Posterior cingulate gyrus (tissue), 11 donors: ENCODE measurements at regions not wholly inside any gene's neighbourhood (a gene's known extent, or its start where the extent isn't known, plus 50 kb on each side); places are given as distances from the start of the nearest gene placed in this dataset.
"Not testable (repeated sequence)": the region's sequence is repeated elsewhere in the genome, so short reads cannot be mapped to it uniquely, and the experiment has no call there.

Source experiments
- DNase-seq, 10 donors: peaks; one replicate each; pipeline versions ENCODE4 v3.0.0 to v3.0.0-alpha.2; 2020 to 2021; ENCODE audit warnings: mixed read lengths in 3 of 10
- intact Hi-C: fragments of 100-400 bp; cut with DNase I; formaldehyde crosslinking; loops from one replicate; pipeline ENCODE4 v1.15.1; 2023

DNA sequence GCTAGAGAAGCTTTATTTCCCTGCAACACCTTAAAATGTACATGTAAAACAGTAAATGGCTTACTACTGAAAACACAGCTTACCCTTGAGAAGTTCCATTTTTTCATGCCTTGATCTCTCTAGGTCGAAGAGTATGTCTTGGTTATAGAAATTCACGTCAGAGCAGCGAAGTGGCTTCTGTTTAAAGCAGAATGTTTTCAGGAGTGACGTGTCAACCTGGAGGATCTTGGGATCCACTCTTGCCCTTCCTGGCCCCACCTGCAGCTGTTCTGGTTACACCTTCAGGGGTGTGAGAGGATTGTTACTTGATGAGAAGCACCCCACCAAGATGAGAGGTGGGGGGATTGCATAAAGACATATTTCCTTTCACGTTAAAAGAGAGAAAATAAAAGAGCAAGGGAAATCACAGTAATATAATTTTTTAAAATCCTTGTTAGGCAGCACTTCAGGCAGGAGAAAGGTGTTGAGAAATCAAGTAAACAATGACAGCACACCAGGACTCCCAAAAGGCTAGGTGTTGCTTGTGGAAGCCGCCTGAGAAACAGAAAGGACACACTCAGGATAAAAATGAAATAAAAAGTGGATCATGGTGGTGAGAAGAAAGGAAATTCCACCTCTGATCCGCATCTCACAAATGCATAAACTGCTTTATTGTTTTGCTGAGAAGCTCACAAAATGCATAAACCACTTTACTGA lies 149.7 kb downstream of the UNC5CL start:
- no peak for DNase-seq
- intact Hi-C loops: no loop called here

DNA sequence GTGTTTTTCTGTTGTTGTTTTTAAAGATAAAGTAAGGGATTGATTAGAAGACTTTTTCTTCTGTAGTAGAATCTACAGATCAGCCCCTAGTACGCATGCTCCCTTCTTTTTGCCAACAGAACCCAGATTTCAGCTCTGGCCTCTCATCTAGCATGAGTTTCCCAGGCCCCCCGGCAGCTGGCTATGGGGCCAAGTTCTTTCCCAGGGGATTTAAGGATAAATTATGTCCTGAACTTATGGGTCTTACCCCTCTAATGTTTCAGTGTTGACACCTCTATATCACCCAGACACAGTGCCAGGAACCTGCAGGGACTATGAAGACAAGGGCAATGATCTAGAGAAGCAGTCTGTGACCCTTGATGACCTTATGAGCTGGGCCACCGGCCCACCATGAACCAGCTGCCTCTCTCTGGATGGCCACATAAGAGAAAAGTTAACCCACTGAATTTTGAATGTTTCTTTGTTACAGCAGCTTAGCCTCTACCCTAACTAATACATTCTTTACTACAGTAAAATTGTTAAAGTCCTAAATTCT lies 150.5 kb downstream of the UNC5CL start:
- DNase-seq: no peak
- intact Hi-C loops: no loop called here

DNA sequence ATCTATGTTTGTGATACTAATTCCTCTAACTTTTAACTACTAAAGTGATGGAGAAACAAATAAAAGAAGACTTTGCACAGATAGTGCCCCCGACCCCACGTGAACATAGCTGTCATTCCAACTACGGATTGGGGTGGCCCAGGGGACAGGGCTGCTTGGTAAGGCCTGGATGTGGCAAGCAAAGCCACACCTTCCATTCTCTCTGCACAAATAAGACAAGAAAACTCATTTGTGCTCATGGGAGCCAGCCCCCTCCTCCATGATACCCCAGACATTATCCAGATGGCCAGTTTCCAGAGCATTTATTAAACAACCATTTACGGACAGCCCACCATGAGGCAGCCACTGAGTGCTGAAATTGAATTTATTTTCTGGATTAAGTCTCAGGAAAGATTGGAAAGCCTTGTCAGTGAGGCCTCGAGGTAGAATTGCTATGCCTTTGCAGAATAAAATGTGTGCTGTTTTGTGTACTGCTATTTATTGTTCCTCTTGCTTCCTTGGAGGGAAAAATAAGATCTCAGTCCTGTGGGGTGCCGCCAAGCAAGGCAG lies 151.2 kb downstream of the UNC5CL start:
- intact Hi-C loops: no loop called here
- no peak for DNase-seq

DNA sequence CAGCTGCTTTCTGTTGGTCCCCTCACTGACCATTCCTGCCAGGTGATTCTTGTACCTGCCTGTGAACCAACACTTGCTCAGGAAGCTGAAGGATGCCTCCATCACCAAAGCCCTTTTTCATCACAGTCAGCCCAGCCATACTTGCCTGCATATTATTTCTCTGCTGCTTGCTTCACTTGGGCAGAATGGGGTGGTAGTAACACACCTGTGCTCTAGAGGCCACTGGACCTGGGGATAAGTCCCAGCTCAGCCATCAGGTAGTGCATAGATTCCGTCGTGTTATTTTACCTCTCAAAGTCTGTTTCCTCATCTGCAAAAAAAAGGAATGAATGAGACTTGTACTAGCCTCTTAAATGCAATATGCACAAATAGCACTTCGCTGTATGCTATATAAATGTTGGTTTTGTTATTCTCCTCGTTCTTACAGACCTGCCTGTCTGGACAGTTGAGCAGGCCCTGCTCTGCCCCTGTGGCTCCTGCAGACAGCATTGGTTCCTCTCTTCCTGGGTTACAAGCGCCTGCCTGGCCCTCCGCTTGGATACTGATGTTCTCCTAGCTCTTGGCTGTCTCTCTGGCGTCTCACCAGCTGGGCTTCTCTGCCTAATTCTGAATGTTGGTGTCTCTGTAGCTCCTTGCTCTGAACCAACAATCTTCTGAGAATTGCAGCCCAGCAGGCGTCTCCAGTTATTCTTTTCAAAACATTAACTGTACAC lies 151.8 kb downstream of the UNC5CL start:
- DNase-seq: no peak

DNA sequence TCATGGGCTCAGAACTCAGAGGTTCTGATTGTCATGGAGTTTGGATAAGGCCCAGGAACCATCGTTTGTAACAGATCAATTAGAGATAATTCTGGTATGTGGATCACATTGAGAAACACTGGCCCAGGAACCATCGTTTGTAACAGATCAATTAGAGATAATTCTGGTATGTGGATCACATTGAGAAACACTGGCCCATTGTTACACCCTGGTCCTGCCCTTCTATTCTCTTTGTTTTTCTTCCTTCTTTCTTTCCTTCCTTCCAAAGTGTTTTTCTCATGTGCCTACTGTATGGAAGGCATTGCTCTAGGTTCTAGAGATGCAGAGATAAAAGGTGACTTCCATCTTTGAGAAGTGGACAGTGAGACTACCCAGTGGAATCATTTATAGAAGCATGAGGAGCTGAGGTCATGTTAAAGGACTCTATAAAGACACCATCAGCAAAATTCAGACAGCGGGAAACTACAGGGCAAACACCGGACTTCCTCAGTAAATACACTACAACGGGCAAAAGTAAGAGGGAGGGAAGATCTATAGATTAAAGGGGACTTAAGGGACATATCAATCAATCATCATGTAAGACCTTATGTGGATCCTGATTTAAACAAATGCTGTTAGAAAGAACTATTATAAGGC lies 153.8 kb downstream of the UNC5CL start:
- intact Hi-C loops: no loop called here
- no peak for DNase-seq

More for the DNA sequence above, 151.8 kb downstream of the UNC5CL start:
- intact Hi-C loops: no loop called here

DNA sequence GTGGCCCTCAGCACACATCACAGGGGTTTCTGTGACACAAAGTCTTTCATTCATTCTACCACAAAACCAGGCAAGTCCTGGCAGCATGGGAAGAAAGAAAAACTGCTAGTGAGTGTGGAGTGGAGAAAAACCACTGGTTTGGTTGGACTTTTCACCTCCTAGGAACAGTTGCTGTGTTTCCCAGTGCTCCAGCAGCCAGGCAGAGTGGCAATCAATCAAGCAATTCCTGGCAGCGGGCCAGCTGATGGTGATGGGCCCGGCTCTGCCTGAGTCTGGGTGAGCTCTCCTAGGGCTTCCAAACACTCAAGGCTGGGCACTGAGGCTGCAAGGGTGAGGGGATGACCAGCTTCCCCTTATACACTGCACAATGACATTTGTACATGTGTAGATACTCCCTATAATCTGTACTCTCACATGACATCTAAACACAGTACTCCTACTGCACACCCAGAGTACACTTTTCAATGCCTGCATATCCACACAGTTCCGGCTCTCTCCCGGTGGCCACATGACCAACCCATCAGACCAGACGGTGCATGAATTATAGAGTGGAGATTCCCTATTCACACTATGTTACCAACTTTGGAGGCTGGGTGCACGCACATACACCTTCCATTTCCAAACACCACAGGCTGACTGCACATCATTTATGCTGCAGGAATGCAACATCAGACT lies 156.6 kb downstream of the UNC5CL start:
- DNase-seq: peak in 1 of 10 donors; percentile 81
- intact Hi-C loops: no loop called here

DNA sequence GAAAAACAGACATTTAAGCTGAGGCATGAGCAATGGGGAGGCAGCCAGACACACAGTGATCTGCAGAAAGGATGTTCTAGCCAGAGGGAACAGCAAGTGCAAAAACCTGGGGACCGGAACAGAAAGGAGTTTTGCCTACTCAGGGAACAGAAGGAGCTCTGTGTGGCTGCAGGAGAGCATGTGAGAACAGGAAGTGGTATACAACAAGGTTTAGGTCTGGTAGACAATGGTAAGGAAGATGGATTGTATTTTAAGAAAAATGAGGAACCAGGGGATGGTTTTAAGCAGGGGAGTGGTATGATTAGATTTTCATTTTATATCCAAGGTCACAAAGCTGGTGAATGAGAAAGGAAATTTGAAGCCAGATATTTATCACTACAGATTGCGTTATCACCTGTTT lies 157.5 kb downstream of the UNC5CL start:
- DNase-seq: no peak
- intact Hi-C loops: no loop called here

DNA sequence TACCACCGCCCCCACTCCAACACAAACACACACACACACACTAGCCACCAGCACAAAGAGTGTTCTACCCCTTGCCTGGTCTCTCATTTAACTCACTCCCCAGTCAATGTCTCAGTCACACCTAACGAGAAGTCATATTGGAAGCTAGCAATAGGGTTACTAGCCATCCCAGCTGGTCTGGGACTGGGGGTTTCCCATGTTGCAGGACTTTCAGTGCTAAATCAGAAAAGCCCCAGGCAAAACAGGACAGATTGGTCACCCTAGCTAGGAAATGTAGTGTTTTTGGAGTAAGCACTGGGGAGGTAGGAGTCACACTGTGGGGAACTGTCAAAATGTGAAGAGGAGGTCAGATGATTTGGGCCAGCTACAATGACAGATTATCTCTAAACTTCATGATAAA lies 158.1 kb downstream of the UNC5CL start:
- intact Hi-C loops: no loop called here
- no peak for DNase-seq

DNA sequence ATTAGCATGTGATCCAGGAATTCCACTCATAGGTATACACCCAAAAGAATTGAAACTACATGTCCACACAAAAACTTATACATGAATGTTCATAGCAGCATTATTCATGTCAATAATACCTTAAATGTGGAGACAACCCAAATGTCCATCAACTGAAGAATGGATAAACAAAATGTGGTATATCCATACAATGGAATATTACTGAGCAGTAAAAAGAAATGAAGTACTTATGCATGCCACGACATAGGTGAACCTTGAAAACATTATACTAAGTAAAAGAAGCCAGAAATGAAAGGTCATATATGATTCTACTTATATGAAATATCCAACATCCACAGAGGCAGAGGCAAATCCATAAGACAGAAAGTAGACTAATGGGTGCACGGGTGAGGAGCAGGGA lies 159.9 kb downstream of the UNC5CL start:
- intact Hi-C loops: no loop called here
- DNase-seq: no peak

DNA sequence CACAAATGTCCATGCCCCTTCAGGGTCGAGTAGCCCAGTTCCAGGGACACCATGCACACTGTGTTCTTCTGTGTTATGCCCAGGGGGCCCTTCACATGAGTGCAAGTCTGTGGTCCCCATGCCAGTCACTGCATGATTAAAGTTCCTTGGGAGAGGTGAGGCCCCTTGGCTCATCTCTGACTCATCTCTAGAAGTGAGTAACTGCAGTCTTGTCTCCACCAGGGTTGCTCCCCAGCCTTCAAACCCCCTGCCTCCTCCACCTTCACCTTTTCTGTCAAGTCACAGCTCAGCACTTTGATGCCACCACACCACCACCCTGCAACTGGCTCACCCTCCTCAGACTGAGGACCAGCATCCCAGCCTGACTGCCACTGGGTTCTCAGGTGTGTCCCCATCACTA lies 161.7 kb downstream of the UNC5CL start:
- intact Hi-C loops: no loop called here
- no peak for DNase-seq

DNA sequence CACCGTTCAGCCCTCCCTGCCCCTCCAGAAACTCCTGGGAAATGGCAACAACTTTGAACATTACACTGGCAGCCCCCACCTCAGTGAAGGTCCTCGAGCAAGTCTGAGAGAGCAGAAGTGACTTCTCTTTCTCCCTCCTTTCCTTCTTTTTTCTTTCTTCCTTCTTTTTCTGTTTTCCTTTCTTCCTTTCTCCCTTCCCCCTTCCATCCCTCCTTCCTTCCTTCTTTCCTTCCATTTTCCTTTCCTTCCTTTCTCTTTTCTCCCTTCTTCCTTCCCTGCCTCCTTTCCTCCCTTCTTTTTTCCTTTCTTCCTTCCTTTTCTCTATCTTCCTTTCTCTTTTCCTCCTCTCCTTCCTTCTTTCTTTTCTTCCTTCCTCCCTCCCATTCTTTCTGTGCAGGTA lies 162.7 kb downstream of the UNC5CL start:
- intact Hi-C loops: no loop called here
- no peak for DNase-seq

DNA sequence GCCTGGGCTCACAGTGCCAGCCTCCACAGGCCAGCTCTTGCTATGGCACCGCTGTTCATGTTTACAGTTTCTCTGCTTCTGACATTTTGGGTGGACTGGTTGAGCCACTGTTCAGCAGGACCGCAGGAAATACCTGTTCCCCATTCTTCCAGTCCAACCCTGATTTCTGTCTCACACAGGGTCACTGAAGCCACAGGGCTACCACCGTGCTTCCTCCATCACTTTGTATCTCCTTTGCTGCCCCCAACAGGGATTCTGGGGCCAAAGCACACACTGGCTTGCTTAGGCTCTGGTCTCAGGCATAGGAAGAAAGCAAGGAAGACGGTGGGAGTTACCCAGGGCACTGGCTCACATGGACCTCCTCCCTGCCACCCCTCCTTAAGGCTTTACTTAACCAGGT lies 164.5 kb downstream of the UNC5CL start:
- intact Hi-C loops: no loop called here
- DNase-seq: no peak

DNA sequence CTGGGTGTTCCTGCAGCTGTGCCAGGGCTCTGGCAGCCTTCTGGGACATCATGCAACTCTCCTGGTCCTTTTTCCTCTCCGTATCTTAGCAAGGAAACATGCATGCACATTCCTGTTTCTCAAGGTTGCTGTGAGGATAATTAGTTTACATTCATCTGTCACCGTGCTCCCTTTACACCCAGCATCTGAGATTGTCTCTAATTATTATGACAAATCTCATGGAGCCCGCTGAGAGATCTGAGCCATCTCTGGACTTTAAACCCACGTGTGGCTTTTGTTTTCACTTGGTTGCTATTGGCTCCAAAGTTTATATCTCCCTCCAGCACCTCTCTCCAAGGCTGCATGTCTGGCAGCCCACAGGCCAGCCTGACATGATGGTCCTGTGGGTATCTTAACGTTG lies 167.6 kb downstream of the UNC5CL start:
- no peak for DNase-seq
- intact Hi-C loops: no loop called here

DNA sequence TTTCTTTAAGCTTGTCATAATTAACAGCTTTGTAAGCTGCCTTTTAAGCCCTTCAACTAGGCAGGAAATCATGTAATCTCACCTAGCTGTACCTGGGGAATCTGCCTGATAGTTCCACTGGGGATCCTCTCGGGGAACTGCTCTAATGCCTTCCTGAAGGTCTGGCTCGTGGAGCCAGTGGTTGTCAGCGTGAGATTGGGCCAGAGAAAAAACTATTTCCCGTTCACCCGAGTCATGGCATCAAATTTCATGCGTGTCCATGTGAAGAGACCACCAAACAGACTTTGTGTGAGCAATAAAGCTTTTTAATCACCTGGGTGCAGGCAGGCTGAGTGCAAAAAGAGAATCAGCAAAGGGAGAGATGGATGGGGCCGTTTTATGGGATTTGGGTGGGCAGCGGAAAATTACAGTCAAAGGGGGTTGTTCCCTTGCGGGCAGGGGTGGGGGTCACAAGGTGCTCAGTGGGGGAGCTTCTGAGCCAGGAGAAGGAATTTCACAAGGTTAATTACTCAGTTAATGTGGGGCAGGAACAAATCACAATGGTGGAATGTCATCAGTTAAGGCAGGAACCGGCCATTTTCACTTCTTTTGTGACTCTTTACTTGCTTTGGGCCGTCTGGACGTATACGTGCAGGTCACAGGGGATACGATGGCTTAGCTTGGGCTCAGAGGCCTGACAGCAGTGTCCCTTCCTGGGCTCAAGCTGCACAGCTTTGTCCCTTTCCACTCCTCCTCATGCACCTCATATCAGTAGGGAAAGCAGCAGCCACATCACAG lies 170.7 kb downstream of the UNC5CL start:
- intact Hi-C loops, DNase-seq: not testable (repeated sequence)

DNA sequence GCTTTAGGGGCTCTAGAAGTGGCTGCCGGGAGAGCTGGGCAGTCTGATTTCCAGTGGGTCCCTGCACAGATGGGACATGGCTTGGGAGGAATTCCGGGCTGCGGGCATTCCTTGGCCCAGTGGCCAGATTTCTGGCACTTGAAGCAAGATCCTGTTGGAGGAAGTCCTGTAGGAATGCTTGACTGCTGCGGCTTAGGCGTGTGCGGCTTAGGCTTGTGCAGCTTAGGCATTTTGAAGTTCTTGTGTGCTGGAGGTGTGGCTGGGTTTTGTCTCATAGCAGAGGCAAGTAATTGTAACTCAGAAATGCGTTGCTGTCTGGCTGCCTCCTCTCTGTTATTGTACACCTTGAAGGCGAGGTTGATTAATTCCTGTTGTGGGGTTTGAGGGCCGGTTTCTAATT lies 171.5 kb downstream of the UNC5CL start:
- intact Hi-C loops: not testable (repeated sequence)

DNA sequence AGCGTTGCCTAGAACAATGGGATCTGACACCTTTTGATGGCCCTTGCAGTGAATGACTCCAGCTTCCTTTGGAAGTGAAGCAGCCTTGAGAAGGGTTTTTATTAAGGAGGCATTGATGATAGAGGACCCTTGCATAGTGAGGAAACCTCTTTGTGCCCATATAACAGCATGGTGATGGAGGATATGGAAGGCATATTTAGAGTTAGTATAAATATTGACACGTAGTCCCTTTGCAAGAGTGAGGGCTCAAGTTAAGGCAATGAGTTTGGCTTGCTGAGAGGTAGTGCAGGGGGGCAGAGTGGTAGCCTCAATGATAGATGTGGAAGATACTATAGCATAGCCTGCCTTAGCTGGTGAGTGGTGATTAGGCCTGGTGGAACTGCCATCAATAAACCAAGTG lies 173.8 kb downstream of the UNC5CL start:
- intact Hi-C loops, DNase-seq: not testable (repeated sequence)

More for the DNA sequence above, 171.5 kb downstream of the UNC5CL start:
- DNase-seq: not testable (repeated sequence)

DNA sequence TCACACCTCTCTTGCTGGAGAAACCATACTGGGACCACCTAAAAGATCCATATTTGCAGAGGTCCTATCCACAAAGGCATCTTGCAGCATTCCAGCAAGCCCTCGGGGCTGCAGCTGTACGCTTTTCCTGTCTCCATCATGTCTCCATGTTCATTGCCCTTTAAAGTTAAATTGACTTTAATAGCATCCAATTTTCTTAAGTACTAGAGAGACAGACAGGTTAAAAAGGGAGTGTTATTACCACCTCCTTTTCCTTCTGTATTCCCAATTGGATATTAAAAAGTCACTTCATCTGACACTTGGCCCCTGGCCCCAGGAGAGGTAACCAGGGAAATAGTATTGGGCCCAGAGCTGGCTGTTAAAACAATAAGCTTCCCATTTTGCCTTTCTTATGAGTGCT lies 178.6 kb downstream of the UNC5CL start:
- no peak for DNase-seq
- intact Hi-C loops: no loop called here

DNA sequence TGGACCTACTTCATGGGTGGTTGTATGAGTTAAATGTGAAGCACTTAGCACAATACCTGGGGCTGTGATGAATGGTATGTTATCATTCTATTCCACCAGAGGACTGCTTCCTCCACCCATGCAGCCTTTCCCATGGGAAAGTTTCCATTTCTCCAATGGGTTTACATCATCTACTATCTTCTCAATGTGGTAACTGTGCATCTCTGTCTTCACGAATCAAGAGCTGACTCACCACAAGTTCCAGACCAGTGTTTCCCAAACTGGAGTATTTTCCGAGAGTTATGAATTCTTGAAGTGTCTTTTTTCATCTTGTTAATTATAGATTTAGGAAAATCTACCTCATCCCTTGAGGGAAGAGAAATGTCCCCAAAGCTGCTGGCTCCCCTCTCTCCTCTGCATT lies 182.8 kb downstream of the UNC5CL start:
- DNase-seq: no peak
- intact Hi-C loops: no loop called here

DNA sequence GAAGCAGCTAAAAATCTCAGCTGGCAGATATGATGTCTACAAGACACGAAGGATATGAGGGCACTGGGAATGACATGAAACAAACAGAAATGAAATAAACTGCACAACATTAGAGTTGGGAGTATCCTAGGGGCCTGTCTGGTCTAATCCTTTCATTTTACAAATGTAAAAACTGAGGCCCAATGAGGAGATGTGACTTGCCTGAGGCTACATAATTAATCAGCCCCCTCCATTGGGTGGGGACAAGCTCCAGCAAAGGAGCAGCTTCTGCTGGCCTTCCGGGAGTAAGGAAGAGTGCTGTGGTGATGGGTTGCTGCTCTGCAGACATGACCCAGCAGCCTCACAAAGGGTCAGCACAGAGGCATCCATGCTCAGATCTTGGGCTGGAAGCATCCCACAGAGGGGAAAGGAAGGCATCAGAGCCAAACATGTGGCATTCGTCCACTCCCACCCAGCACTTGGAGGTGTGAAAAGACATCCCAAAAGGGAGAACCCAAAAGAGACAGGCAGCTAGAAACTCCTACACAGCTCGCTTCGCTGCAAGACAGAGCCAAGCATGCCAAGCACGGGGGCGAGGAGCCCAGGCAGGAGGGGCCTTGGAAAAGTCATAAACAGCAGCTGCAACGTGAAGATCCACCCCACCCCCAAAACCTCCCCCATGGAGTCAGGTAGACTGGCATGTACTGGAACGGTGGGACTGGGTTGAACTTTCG lies 183.7 kb downstream of the UNC5CL start:
- peak in 8 of 10 donors; percentile 55 to 95 (median 72) for DNase-seq
- intact Hi-C loops: no loop called here
